Activated T-helper 2 cell treated with anti-CD3 and anti-CD28 coated beads, Interferon-gamma antibody, Interleukin-2, Interleukin-4, amounts not matched to agents 10 μg/mL and 5 μg/mL and 100 μg/mL, durations not matched to agents 14 hours and 24 hours and 36 hours (primary cell): ENCODE measurements at regions not wholly inside any gene's neighbourhood (a gene's known extent, or its start where the extent isn't known, plus 50 kb on each side); places are given as distances from the start of the nearest gene placed in this dataset.
"Not testable (repeated sequence)": the region's sequence is repeated elsewhere in the genome, so short reads cannot be mapped to it uniquely, and the experiment has no call there.

ENCODE experiments used
- DNase-seq: peaks from one replicate; pipeline ENCODE4 v3.0.0; 2021; ENCODE audit warnings: low spot score
- H3K27ac Mint-ChIP-seq: one replicate; pipeline ENCODE4 v1.8.0; 2021; ENCODE audit warnings: mixed read lengths
- H3K27me3 Mint-ChIP-seq: one replicate; pipeline ENCODE4 v1.8.0; 2021; ENCODE audit warnings: low read depth, mixed read lengths
- H3K36me3 Mint-ChIP-seq: one replicate; pipeline ENCODE4 v1.8.0; 2021; ENCODE audit warnings: low read depth, mixed read lengths
- H3K4me1 Mint-ChIP-seq: one replicate; pipeline ENCODE4 v1.8.0; 2021; ENCODE audit warnings: low read depth, mixed read lengths
- H3K4me3 Mint-ChIP-seq: one replicate; pipeline ENCODE4 v1.8.0; 2021; ENCODE audit warnings: low read depth, mild to moderate bottlenecking, moderate library complexity, mixed read lengths
- H3K9me3 Mint-ChIP-seq: one replicate; pipeline ENCODE4 v1.8.0; 2021; ENCODE audit warnings: mixed read lengths
- intact Hi-C: fragments of 100-400 bp; cut with micrococcal nuclease; formaldehyde crosslinking; loops from one replicate; pipeline ENCODE4 v1.15.1; 2023

DNA sequence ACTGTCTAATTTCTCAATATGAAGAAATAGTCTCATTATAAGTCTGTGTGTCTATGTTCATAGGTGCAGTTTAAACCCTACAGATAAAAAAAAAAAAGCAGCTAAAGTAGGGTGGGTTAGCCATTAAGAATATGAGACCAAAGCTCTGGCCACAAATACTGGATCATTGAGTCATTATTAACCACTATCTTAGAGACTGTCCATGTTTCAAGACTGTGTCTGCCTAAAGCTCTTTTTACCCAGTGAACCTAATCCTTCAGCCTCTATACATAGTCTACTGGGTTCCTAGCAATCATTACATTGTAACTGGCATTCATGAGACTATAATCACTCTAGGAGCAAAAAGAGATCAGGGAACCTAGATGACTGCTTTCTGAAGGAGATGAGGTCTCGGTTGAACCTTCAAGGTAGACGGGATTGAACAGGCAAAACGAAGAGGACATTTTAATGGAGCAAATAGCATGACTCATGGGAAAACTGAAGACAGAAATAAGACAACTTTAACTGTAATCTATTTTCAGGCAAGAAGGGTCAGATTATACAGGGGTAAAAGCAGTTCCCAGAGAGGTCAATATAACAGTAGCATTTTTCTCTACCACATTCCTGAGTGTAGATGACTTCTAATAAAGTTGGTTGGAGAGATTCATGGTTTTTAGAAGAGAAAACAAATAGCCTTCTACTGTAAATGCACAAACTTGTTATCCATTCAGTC is 64.0 kb upstream of the FIBIN start:
- Mint-ChIP-seq H3K27me3 (no peaks in the 10 kb centered on the region), H3K4me1 (no peaks in the 10 kb centered on the region), H3K27ac (no peak overlapping the region), H3K36me3 (no peaks in the 10 kb centered on the region), H3K4me3 (no peak overlapping the region), H3K9me3 (peaks cover 35% of the 10 kb centered on the region)
- intact Hi-C loops, result no loop called here
- DNase-seq, result no peak

GRCh38 chr11:26930518-26931247 is 63.2 kb upstream of the FIBIN start:
- no peaks in the 10 kb centered on the region for H3K27me3 Mint-ChIP-seq
- no peaks in the 10 kb centered on the region for H3K4me1 Mint-ChIP-seq
- H3K27ac Mint-ChIP-seq, result no peak overlapping the region
- H3K4me3 Mint-ChIP-seq, result no peak overlapping the region
- intact Hi-C loops, result no loop called here
- H3K9me3 Mint-ChIP-seq, result peaks cover 32% of the 10 kb centered on the region
- no peaks in the 10 kb centered on the region for H3K36me3 Mint-ChIP-seq
- no peak for DNase-seq

DNA sequence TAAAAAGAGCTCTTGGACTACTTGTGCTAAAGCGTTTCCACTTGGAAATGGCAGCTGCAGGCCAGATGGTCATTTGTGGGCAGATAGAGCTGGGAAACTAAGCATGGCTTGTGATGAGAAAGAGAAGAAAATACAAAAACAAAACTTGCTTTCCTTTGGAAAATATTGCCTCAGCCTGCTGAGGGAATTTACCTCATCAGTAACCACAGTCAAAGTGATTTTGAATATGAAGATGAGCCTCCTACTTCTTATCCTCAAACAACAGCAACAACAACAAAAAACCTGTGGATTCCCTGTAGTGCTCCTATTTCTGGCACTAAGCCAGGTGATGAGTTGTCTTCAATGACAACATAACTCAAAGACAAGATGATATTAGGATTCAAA is 62.7 kb upstream of the FIBIN start:
- H3K27ac Mint-ChIP-seq, result no peak overlapping the region
- H3K4me3 Mint-ChIP-seq, result no peak overlapping the region
- no peak for DNase-seq
- H3K36me3 Mint-ChIP-seq, result no peaks in the 10 kb centered on the region
- no peaks in the 10 kb centered on the region for H3K4me1 Mint-ChIP-seq
- intact Hi-C loops, result no loop called here
- no peaks in the 10 kb centered on the region for H3K27me3 Mint-ChIP-seq
- H3K9me3 Mint-ChIP-seq, result peaks cover 36% of the 10 kb centered on the region

DNA sequence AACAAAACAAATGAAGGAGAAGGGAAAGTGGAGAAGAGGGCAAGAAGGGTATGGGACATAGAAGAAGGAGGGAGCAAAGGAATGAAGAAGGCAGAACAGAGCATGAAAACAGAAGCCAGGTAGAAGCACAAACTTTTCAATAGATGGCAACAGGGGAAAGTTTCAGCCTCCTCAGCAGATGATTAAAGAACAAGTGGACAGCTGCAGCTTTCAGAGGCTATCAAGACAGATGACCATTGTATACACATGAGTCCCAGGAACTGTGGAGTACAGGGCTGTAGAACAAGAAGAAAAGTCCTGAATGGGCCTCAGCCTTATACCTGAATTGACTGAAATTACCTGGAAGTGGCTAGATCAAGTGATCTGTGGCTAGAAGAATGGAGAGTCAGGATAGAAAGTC is 62.0 kb upstream of the FIBIN start:
- no peaks in the 10 kb centered on the region for H3K4me1 Mint-ChIP-seq
- no peak overlapping the region for H3K4me3 Mint-ChIP-seq
- peaks cover 30% of the 10 kb centered on the region for H3K9me3 Mint-ChIP-seq
- intact Hi-C loops, result no loop called here
- no peak overlapping the region for H3K27ac Mint-ChIP-seq
- H3K27me3 Mint-ChIP-seq, result no peaks in the 10 kb centered on the region
- H3K36me3 Mint-ChIP-seq, result no peaks in the 10 kb centered on the region
- no peak for DNase-seq

DNA sequence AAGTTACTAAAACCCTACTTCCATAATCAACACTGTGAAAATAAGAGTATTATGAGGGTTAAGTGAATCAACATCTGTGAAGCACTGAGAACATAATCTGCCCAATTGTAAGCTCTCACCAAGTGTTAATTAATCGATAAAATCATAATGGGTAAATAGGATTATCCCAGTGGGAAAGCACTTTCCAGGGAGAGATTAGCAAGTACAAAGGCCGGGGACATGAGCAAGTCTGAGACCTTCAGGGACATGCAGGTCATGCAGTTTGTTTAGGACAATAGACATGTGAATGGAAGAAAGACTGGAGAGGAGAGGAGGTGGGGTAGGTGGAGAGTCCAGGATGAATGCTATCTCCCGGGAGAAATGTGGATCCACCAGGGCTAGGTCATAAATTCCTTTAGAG is 57.8 kb upstream of the FIBIN start:
- peaks cover 25% of the 10 kb centered on the region for H3K9me3 Mint-ChIP-seq
- H3K4me1 Mint-ChIP-seq, result no peaks in the 10 kb centered on the region
- no peak overlapping the region for H3K27ac Mint-ChIP-seq
- H3K4me3 Mint-ChIP-seq, result no peak overlapping the region
- no peaks in the 10 kb centered on the region for H3K27me3 Mint-ChIP-seq
- DNase-seq, result no peak
- intact Hi-C loops, result no loop called here
- H3K36me3 Mint-ChIP-seq, result no peaks in the 10 kb centered on the region

GRCh38 chr11:26937386-26937785 is 56.5 kb upstream of the FIBIN start:
- intact Hi-C loops, result no loop called here
- Mint-ChIP-seq H3K27ac (no peak overlapping the region), H3K4me3 (no peak overlapping the region), H3K9me3 (peaks cover 28% of the 10 kb centered on the region), H3K27me3 (no peaks in the 10 kb centered on the region), H3K4me1 (no peaks in the 10 kb centered on the region), H3K36me3 (no peaks in the 10 kb centered on the region)
- DNase-seq, result no peak

- H3K27me3 Mint-ChIP-seq, H3K27ac Mint-ChIP-seq, H3K4me1 Mint-ChIP-seq, DNase-seq, H3K4me3 Mint-ChIP-seq, intact Hi-C loops, H3K36me3 Mint-ChIP-seq: not testable (repeated sequence)
- peaks cover 29% of the 10 kb centered on the region for H3K9me3 Mint-ChIP-seq
These were observed 53.4 kb upstream of the FIBIN start for GRCh38 chr11:26940501-26940900.

- H3K27me3 Mint-ChIP-seq, result no peaks in the 10 kb centered on the region
- no peak overlapping the region for H3K27ac Mint-ChIP-seq
- H3K4me3 Mint-ChIP-seq, result no peak overlapping the region
- H3K36me3 Mint-ChIP-seq, result no peaks in the 10 kb centered on the region
- DNase-seq, result no peak
- peaks cover 24% of the 10 kb centered on the region for H3K9me3 Mint-ChIP-seq
- H3K4me1 Mint-ChIP-seq, result no peaks in the 10 kb centered on the region
- intact Hi-C loops, result no loop called here
These were observed 51.6 kb upstream of the FIBIN start for GRCh38 chr11:26942356-26942755.

- DNase-seq, result no peak
These were observed 50.3 kb upstream of the FIBIN start for GRCh38 chr11:26943636-26944035.

More at GRCh38 chr11:26943636-26944035, 50.3 kb upstream of the FIBIN start:
- no peak overlapping the region for H3K27ac Mint-ChIP-seq
- intact Hi-C loops, result no loop called here
- no peaks in the 10 kb centered on the region for H3K27me3 Mint-ChIP-seq
- no peaks in the 10 kb centered on the region for H3K36me3 Mint-ChIP-seq
- H3K4me1 Mint-ChIP-seq, result no peaks in the 10 kb centered on the region
- H3K4me3 Mint-ChIP-seq, result no peak overlapping the region
- peaks cover 30% of the 10 kb centered on the region for H3K9me3 Mint-ChIP-seq
